Thyroid gland (tissue), 4 donors: ENCODE measurements at regions not wholly inside any gene's neighbourhood (a gene's known extent, or its start where the extent isn't known, plus 50 kb on each side); places are given as distances from the start of the nearest gene placed in this dataset.

Experiments
- POLR2A ChIP-seq, 2 donors: fragments of 450-650 bp; IDR thresholded peaks; one replicate each; pipeline ENCODE4 v1.6.1; 2017; ENCODE audit warnings: antibody characterized with exemption in 2 of 2, mild to moderate bottlenecking in 2 of 2, moderate library complexity in 1 of 2
- TF ChIP-seq, protein P1 (sequence below), 6 experiments: fragments of 200-600 bp in 3 of 6; fragments of 450-650 bp in 3 of 6; sonication (generic) in 3 of 6; IDR thresholded peaks; one replicate each; pipeline ENCODE4 v1.5.1; 2016 to 2019; ENCODE audit warnings: antibody characterized with exemption in 6 of 6, mild to moderate bottlenecking in 2 of 6, inconsistent platforms in 1 of 6, moderate library complexity in 1 of 6

- TF ChIP-seq, protein P1, sequence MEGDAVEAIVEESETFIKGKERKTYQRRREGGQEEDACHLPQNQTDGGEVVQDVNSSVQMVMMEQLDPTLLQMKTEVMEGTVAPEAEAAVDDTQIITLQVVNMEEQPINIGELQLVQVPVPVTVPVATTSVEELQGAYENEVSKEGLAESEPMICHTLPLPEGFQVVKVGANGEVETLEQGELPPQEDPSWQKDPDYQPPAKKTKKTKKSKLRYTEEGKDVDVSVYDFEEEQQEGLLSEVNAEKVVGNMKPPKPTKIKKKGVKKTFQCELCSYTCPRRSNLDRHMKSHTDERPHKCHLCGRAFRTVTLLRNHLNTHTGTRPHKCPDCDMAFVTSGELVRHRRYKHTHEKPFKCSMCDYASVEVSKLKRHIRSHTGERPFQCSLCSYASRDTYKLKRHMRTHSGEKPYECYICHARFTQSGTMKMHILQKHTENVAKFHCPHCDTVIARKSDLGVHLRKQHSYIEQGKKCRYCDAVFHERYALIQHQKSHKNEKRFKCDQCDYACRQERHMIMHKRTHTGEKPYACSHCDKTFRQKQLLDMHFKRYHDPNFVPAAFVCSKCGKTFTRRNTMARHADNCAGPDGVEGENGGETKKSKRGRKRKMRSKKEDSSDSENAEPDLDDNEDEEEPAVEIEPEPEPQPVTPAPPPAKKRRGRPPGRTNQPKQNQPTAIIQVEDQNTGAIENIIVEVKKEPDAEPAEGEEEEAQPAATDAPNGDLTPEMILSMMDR (IDR thresholded peaks at IDR 0.05): no peak
- TF ChIP-seq POLR2A (IDR thresholded peaks at IDR 0.05): no peak
Measured at GRCh38 chr12:124678421-124678893, 111.0 kb upstream of the NCOR2 start.
